ENCODE measurements at regions not wholly inside any gene's neighbourhood (a gene's known extent, or its start where the extent isn't known, plus 50 kb on each side); places are given as distances from the start of the nearest gene placed in this dataset.

GRCh38 chr1:103900005-103900404, 150.3 kb downstream of the AMY1C start:
- TF ChIP-seq POLR2A (IDR thresholded peaks at IDR 0.05) (no peak), CTCF (IDR thresholded peaks at IDR 0.05) (no peak)
